ENCODE measurements at regions not wholly inside any gene's neighbourhood (a gene's known extent, or its start where the extent isn't known, plus 50 kb on each side); places are given as distances from the start of the nearest gene placed in this dataset.
"Not testable (repeated sequence)": the region's sequence is repeated elsewhere in the genome, so short reads cannot be mapped to it uniquely, and the experiment has no call there.

DNA sequence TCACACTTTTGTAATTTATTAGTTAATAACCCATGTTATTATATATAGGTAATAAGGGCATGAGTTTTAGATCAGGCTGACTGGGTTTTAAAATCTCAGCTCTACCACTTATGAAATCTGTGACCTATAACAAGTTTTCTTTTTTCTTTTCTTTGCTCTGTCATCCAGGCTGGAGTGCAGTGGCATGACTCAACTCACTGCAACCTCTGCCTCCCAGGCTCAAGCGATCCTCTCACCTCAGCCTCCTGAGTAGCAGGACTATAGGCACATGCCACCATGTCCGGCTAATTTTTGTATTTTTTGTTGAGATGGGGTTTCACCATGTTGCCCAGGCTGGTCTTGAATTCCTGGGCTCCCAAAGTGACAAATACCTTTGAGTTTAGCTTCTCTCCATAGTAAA is 227.7 kb upstream of the KRR1 start:
- not testable (repeated sequence) for DNase-seq

DNA sequence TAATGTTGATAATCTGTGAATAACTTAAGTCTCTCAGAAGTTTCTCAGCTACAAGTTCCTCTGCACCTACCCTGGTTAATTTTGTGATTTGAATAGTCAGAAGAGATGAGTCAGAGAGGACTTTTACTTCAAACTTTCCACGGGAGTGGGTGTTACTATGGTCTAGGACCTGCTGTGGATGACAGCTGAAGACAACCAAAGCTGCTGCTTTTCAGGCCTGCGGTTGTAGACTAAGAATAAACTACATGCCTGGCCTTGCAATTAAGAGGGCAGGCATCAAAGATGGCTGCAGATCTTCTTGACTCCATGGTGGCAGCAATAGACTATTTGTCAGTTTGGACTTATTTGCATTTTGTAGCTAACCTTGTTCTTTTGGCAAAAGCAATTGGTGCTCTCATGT is 227.1 kb upstream of the KRR1 start:
- no peak for DNase-seq

DNA sequence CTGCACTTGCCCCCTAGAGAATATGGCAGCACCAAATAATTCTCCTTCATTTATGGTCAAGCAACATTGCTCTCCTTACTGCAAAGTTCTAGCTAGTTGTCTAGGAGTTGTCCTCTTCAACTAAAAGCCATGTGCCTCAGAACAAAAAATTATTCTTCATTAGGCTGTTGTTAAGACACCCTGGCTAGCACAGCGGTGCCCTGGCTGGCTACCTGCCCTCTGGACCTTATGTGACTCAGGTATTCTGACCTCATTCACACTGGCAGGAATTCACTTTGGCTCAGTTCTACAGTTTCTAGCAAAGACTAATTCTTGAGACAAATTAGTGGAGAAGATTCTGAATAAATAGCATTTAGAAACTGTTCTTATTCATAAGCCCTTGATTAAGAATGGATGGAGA is 224.4 kb upstream of the KRR1 start:
- peak in 28 of 58 donors; percentile 2 to 70 (median 23) for DNase-seq

DNA sequence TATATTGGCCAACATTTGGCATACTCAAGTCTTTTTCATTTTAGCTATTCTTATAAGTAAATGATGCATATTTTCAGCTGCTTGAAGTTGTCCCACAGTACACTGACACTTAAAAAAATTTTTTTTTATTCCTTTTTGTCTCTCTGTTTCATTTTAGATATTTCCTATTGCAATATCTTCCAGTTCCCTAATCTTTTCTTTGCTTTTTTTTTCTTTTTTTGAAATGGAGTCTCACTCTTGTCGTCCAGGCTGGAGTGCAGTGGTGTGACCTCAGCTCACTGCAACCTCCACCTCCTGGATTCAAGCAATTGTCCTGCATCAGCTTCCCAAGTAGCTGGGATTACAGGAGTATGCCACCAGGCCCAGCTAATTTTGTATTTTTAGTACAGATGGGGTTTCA is 217.4 kb upstream of the KRR1 start:
- DNase-seq = no peak

DNA sequence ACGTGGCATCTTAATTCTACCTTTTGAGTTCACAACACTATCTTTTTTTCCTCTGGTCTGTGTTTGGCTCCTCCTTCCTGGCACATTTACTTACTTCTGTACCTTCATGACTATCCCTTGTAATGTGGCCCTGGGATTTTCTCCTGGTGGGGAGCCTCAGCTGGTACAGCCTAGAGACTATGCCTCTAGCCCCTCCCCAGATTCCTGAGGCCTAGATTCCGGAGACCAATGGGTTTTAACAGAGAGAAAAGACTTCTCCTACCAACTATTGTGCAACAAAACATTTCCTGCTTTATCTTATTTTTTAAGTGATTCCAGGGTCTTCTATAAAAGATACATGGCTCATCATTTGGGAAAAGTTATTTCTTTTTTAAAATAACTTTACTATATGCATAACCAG is 216.2 kb upstream of the KRR1 start:
- no peak for DNase-seq

DNA sequence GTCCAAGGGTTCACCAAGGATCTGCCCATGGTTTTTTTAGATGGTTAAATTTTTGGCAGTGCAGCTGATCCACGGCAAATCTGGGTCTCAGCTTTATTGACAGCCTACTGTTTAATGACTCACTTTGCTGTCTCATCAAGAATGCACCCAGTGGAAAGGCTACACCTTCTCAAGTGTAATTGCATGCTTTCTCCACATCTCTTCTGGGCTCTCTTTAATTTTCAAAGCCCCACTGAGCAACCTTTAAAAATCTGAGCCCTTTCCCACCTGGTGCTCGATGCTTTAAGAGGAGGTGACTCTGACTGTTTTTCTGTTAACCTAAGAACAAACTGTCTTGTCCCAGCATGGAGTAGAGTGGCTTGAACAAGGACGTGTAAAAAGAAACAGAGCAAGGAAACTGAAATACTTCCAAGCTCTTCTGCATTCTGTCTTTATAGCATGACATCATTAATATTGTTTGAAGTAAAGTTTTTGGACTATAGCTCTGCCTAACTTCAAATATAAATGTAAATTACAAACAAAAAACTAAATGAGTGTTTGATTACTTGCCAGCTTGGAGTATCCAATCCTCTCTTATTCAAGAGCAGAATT is 214.2 kb upstream of the KRR1 start:
- no peak for DNase-seq

DNA sequence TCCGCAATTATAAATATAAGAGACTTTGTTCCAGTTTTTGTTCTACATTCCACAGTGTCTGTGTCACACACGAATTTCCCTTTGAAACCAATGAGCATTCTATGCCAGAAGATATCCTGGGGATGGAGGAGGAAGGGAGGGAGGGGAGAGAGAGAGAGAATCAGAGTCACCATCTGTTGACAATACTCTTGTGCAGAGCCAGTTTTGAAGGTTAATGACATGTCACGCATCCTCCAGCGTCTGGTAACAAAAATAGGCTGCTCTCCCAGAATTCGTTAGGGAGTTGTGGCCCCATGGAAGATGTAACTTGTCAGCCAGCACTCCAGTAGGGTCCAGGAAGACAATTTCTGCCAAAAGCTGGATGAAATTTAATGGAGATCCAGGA is 213.5 kb upstream of the KRR1 start:
- peak in 1 of 58 donors; percentile 5 for DNase-seq

DNA sequence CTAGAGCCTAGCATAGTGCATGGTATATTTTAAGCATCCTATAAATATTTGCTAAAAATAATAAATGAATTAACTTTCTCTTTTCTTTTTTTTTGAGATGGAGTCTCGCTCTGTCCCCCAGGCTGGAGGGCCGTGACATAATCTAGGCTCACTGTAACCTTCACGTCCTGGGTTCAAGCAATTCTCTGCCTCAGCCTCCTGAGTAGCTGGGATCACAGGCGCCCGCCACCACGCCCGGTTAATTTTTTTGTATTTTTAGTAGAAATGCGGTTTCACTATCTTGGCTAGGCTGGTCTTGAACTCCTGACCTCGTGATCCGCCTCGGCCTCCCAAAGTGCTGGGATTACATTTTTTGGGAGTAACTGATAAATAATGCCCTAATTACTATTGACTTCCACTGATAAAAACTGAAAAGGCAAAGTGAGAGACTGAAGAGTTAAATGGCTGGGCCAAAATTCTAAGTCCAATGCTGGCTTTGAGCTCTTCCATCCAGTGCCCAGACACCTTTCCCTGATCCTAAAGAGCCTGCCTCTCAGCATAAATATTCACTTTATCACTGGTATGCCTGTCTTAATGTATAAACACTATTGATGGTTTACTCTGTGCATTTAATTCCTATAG is 213.0 kb upstream of the KRR1 start:
- DNase-seq = no peak

DNA sequence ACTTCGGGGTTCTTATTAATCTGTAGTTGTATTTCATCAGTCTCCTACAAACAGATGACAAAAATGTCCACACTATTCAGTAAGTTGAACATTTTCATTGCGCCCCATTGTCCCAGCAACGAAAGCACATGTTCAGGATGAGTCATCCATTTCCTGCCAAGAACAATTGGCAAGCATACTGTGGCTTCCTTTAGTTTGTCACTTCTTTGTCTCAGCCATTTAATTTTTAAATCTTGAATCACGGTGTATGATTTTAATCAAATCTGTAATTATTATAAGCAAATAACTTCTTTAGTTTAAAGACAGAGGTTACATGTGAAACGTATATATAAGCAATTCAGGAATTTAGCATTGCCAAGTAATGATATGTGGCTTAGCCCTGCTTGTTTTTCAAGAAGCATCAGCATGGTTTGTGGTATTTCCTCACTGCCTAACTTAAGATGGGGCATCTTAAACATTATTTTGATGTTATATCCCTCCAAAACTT is 211.3 kb upstream of the KRR1 start:
- peak in 36 of 58 donors; percentile 1 to 80 (median 29) for DNase-seq

DNA sequence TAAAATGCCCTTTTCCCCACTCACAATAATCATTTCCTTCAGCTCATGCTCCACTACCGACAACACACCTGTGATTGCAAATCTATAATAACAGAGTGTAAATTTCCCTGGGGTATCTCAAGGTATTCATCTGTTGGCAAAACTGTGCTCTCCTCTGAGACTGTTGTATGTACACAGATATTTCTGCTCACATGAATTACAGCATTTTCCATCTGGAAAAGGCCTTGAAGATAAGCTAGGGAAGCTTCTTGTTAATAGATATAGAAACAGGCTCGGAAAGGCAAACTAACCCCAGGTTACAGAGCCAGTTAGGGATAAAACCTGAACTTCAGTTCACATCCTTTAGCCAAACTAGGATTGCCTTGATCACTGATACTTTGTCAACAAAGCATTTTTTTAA is 210.4 kb upstream of the KRR1 start:
- no peak for DNase-seq

DNA sequence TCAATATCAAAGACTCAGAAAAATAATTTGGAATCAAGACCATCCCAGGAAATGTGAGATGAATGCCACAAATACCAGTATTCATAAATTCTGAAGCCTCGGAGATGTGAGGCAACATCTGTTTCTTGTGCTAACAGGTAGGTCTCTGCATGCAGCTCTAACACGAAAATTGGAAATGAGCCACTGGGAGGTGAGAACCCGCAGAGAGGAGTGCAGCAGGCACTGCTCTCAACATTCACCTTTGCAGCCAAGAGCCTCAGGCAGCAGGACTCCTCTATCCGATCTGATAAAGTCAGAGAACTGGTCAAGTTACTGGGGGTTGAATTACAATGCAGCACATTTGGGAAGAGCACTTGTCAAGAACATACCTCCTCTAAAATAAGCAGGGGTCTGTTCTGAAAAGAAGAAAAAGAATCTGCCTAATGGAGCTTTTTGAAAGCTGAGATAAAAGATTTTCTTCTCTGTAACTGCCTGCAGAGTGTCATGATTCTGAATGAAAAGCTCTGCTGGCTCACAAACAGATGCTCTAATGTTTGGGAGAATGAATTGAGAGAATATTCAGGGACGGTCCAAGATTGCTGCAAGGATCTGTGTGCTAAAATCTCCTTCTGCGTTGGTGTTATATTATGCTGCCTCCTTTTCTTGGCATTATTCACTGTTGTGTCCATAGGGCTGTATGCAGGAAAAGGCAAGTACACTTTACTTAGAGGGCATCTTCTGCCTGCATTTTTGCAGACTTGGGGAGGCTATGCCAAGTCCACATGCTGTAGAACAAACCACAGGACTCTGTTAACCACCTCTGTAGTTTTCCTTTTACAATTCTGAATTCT is 209.6 kb upstream of the KRR1 start:
- peak in 10 of 58 donors; percentile 4 to 63 (median 16) for DNase-seq

DNA sequence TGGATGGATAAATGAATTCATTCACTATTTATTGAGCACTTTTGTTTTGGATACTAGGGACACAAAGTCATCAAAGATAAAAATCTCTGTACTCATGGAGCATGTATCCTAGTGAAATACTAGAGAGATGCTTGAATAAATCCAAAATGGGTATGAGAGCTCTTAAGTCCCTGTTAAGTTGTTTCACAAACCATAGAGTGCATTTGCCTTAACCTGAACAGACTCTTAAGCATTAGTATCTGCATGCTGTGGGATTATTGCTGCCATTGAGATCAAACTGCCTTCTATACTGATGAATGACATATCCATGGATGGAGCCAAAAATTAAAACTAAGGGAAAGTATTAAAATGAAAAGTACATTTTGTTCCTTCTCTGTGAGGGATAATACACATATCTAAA is 206.5 kb upstream of the KRR1 start:
- DNase-seq = no peak

DNA sequence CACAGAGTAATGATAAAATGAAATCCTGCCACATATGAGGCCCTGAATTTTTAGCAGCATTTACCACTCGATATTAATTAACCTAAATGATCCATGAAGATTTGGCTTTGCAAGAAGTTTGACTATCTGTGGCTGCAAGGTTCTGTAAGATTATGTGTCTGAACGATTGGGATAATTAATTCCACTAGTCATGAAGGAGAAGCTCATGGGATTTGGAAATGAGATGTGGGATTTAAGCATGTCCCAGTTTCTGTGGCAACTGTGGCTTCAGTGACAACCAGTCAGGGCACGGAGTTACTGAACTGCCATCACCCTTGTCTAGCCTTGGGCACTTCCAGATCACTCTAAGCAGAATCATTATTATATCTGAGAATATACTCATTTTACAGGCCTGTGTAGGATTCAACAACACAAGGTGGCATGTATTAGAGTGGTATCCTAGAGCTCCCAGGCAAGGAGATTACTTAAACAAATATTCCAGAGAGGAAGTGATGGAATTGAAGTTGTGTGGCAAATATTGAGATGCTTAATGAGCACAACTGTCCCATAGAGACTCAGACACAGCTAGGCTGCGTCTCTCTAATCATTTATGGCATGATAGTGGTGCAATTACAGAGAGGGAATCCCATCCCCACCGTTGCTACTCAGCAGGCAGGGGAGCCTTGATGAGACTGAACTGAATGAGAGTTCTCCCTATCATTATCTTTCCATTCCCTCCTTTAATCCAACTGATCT is 205.0 kb upstream of the KRR1 start:
- no peak for DNase-seq

DNA sequence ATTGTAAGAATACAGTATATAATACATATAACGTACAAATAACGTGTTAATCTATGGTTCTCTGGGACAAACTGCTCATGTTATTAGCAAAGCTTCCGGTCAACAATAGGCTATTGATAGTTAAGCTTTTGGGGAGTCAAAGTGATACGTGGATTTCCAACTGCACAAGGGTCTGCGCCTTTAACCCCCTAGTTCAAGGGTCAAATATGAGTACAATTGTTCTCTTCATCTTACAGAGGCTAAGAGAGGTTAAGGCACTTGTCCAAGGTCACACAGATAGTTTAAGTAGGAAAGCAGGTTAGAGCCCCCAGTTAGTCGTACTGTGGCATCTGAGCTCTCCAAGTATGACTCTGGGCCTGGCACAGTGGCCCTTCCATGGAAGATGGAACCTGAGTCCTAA is 204.3 kb upstream of the KRR1 start:
- no peak for DNase-seq

DNA sequence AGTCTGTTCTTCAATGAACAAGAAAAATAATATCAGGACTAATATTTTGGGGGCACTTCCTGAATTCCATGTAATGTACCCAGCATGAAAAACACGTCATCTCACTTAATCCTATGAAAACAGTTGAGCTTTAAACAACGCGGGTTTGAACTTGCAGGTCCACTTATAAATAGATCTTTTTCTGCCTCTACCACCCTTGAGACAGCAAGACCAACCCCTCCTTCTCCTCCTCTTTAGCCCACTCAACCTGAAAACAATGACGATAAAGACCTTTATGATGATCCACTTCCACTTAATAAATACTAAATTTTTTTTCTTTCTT is 203.9 kb upstream of the KRR1 start:
- DNase-seq = no peak

DNA sequence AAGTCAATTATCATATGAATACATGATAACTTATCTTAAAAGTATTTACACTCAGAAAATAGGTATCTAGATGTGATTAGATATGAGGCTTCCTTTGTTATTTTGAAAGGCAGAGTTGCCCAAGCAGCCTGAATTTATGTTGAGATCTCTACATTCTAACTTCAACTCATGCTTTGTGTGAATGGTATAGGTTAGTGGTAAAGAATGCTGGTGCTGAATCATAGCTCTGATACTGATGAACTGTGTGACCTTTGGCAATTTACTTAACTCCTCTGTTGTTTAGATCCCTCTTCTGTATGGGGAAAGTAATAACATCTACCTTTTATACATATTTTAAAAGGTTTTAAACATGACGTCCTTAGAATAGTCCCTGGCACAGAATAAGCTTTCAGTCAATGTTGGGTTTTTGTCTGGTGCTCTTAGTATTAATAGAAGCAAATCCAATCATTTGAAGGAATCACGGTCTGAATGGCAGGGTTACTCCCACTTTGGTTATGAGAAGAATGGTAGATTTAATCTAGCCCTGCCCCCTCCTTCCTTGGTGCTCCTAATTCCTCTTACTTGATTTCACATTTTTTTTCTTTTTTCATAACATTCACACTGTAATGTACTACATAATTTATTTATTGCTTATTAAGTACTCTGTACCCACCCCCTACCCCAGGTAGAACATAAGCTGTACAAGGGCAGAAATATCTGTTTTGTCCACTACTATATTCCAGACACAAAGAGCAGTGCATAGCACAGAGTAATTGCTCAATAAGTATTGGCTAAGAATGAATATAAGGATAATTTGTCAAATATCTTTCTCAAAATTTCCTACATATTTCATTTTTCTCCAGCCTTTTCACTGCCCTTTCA is 203.3 kb upstream of the KRR1 start:
- no peak for DNase-seq

DNA sequence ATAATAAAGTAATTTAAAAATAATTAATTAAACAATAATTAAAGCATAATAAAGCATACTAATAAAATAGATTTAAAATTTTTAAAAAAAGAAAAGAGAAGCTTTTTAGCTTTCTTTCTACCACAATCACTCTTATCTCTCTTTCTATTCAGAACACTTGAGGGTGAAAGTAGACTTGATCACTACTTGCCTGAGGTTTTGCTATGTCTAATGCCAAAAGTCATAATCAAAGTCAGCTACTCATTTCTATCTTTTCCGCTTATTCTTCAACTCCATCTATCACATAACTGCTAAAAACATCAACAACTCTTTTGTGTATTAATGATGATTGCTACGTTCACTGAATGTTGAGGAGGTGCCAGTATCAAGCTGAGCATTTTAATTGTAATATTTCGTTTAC is 202.0 kb upstream of the KRR1 start:
- no peak for DNase-seq

DNA sequence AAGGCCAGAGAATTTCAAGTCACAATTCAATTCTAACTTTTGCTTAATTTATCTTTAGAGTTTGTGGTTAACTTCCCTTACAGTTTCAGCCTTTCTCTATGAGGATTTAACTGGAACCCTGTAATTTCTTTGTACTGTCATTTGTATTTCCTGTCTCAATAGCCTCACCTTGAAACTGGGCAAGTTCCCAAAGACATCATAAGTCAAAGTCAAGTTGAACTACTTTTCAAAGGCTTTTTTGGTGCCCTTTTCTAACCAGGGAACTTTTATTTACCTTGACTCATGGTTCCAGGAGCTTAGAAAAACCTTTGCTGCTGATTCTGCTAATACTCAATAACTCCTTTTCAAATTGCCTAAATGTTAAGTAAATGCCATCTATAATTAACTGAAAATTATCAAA is 200.8 kb upstream of the KRR1 start:
- DNase-seq = no peak

DNA sequence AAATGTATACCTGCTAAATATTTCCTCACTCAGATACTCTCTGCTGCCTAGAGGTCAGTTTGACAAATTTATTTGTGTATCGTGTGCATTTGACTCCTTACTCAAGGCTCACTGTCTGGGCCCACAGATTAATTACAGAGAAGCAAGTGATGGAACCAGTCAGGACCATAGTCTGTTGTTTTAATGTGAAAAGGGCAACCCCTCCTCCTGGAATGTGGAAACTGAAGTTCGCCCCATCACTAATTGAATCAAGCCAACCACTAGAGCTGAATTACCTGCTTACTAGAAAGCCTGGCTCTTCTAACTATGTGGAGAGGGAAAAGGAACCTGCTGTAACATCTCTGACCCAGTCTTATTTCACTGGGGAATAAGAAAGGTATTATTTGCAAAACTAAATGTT is 199.9 kb upstream of the KRR1 start:
- DNase-seq = no peak

DNA sequence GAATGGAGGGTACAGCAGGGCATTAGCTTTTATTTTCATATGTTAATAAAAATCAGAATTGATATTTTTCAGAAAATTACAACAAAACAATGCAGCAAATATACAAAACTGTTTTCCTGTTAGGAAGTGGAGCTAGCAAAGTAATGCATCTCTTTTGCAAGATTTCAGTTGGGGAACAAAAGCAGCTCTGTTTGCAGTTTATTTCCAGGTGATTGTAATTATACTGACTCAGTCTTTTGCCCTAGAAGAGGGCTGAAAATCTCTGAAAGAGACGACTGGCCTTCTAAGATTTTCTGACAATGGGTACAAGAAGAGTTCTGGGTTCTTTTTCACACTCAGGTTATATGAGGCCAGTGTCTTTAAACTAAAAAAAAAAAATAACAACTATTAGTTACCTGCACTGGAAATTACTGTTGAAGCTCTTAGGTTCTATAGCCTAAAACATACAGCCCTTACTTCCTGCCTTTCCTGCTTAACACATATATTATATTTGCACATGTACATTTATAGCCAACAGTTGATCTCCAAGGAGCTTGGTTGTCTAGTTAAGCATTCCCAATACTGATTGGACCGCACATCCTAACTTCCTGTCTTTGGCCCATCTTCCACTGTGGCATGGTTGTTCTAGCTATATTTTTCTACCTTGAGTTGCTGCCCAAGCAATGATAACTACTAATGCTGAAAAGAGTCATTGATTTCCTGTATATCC is 199.1 kb upstream of the KRR1 start:
- no peak for DNase-seq

All from anterior cingulate cortex (tissue), 58 donors.